OCI-LY7 (cell line): ENCODE measurements at regions not wholly inside any gene's neighbourhood (a gene's known extent, or its start where the extent isn't known, plus 50 kb on each side); places are given as distances from the start of the nearest gene placed in this dataset.

Experiments used
- BruUV-seq: library from RNA; stranded (reverse); fragments of 400-500 nt; replicated peaks from 2 replicates; lab custom pipeline; 2021; lab: Mats Ljungman, UMichigan
- CTCF ChIA-PET: fragments of 300-600 bp; sonication (Branson Sonifier 250); formaldehyde crosslinking; loops from one replicate; lab custom pipeline; 2022; ENCODE audit warnings: antibody characterized with exemption; ENCODE audit not compliant: unreplicated experiment; lab: Charles Lee
- POLR2A ChIA-PET: fragments of 300-600 bp; sonication (Branson Sonifier 250); formaldehyde crosslinking; loops from one replicate; lab custom pipeline; 2022; ENCODE audit warnings: antibody characterized with exemption; lab: Charles Lee
- DNase-seq: peaks from one replicate; pipeline ENCODE4 v3.0.0-alpha.2; 2015; ENCODE audit warnings: low spot score
- H2AFZ ChIP-seq: fragments of 200-600 bp; sonication (generic), shearing (Covaris generic); 2 replicates; pipeline ENCODE4 v1.6.1; 2014; ENCODE audit warnings: mild to moderate bottlenecking, antibody characterized with exemption, low read length, moderate library complexity
- H3K27ac ChIP-seq: fragments of 200-600 bp; sonication (generic); 2 replicates; pipeline ENCODE4 v1.5.1; 2014; ENCODE audit warnings: mixed run types, low read depth, mild to moderate bottlenecking, moderate library complexity, low read length, inconsistent platforms; ENCODE audit not compliant: poor library complexity, severe bottlenecking
- H3K36me3 ChIP-seq: fragments of 200-600 bp; sonication (generic); 2 replicates; pipeline ENCODE4 v1.6.1; 2014; ENCODE audit warnings: mild to moderate bottlenecking, antibody characterized with exemption, low read length, moderate library complexity, mixed read lengths; ENCODE audit not compliant: insufficient read depth
- H3K4me1 ChIP-seq: fragments of 200-600 bp; sonication (generic); 2 replicates; pipeline ENCODE4 v1.5.1; 2014; ENCODE audit warnings: mild to moderate bottlenecking, low read length; ENCODE audit not compliant: insufficient read depth, poor library complexity, severe bottlenecking
- H3K4me2 ChIP-seq: fragments of 200-600 bp; sonication (generic); 2 replicates; pipeline ENCODE4 v1.6.1; 2014; ENCODE audit warnings: mild to moderate bottlenecking, low read length
- H3K4me3 ChIP-seq: fragments of 200-600 bp; sonication (generic); 2 replicates; pipeline ENCODE4 v1.5.1; 2014; ENCODE audit warnings: mild to moderate bottlenecking, low read depth, low read length; ENCODE audit not compliant: poor library complexity, severe bottlenecking
- H3K79me2 ChIP-seq: fragments of 200-600 bp; sonication (generic); 2 replicates; pipeline ENCODE4 v1.6.1; 2016; ENCODE audit warnings: low read depth, mild to moderate bottlenecking, low read length, moderate library complexity, mixed read lengths; ENCODE audit not compliant: insufficient read depth
- H3K9me2 ChIP-seq: fragments of 200-600 bp; sonication (generic); 2 replicates; pipeline ENCODE4 v1.6.1; 2016; ENCODE audit warnings: mild to moderate bottlenecking, low read length, mixed read lengths; ENCODE audit not compliant: insufficient read depth
- H3K9me3 ChIP-seq: fragments of 200-600 bp; sonication (generic); 2 replicates; pipeline ENCODE4 v1.6.1; 2014; ENCODE audit warnings: mild to moderate bottlenecking, mixed run types, low read length, mixed read lengths
- H4K20me1 ChIP-seq: fragments of 200-600 bp; sonication (generic); 2 replicates; pipeline ENCODE4 v1.6.1; 2014; ENCODE audit warnings: mild to moderate bottlenecking, antibody characterized with exemption, low read length, moderate library complexity, mixed read lengths; ENCODE audit not compliant: insufficient read depth
- EZH2phosphoT487 ChIP-seq: fragments of 200-600 bp; sonication (generic); IDR thresholded peaks from 2 replicates; pipeline ENCODE4 v1.6.1; 2018; ENCODE audit warnings: low read depth, borderline replicate concordance, mild to moderate bottlenecking, mixed run types, antibody characterized with exemption, low read length, moderate library complexity, mixed read lengths
- intact Hi-C: fragments of 100-400 bp; cut with micrococcal nuclease; formaldehyde crosslinking; loops from one replicate; pipeline ENCODE4 v1.10.0; 2022; ENCODE audit not compliant: unreplicated experiment
- TF ChIP-seq, protein P1 (sequence below): fragments of 200-600 bp; sonication (generic); conservative IDR thresholded peaks from 2 replicates; pipeline ENCODE4 v1.5.1; 2014; ENCODE audit warnings: mild to moderate bottlenecking, antibody characterized with exemption, low read length, moderate library complexity, mixed read lengths

DNA sequence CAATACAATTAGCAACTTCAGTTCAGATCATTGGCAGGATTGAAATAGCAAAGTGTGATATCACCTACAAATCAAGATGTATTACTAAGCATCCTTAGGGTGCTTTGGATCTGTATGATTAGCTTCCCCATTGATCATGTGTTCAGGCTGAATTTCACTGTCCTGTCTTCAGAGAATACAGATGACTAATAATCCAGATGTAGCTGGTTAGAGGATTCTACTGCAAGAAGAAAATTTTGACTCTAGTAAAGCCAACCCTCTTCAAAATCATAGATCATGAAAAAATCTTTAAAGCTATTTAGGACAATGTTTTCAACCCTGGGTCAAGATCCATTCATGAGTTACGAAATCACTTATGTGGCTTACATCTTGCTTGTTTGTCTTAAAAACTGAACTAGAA, 184.4 kb downstream of the PTGER3 start:
- Histone ChIP-seq H3K4me3 (no peak overlapping the region), H3K27ac (no peak overlapping the region), H2AFZ (no peak overlapping the region), H3K4me1 (no peaks in the 10 kb centered on the region), H3K9me2 (no peaks in the 10 kb centered on the region), H3K36me3 (no peaks in the 10 kb centered on the region), H3K4me2 (no peak overlapping the region), H3K79me2 (no peaks in the 10 kb centered on the region), H3K9me3 (no peaks in the 10 kb centered on the region), H4K20me1 (no peaks in the 10 kb centered on the region)
- intact Hi-C loops = no loop called here
- POLR2A ChIA-PET = interaction anchor here (0.7 to 1.9 kb wide), 2 partner anchors 10 to 107 kb away, joined by 3 to 5 read pairs; no protein-coding TSS in a partner anchor
- DNase-seq = no peak
- CTCF ChIA-PET = no interaction called here
- no TSS peak for BruUV-seq
- TF ChIP-seq EZH2phosphoT487 = no peak
- TF ChIP-seq, protein P1, sequence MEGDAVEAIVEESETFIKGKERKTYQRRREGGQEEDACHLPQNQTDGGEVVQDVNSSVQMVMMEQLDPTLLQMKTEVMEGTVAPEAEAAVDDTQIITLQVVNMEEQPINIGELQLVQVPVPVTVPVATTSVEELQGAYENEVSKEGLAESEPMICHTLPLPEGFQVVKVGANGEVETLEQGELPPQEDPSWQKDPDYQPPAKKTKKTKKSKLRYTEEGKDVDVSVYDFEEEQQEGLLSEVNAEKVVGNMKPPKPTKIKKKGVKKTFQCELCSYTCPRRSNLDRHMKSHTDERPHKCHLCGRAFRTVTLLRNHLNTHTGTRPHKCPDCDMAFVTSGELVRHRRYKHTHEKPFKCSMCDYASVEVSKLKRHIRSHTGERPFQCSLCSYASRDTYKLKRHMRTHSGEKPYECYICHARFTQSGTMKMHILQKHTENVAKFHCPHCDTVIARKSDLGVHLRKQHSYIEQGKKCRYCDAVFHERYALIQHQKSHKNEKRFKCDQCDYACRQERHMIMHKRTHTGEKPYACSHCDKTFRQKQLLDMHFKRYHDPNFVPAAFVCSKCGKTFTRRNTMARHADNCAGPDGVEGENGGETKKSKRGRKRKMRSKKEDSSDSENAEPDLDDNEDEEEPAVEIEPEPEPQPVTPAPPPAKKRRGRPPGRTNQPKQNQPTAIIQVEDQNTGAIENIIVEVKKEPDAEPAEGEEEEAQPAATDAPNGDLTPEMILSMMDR = no peak

DNA sequence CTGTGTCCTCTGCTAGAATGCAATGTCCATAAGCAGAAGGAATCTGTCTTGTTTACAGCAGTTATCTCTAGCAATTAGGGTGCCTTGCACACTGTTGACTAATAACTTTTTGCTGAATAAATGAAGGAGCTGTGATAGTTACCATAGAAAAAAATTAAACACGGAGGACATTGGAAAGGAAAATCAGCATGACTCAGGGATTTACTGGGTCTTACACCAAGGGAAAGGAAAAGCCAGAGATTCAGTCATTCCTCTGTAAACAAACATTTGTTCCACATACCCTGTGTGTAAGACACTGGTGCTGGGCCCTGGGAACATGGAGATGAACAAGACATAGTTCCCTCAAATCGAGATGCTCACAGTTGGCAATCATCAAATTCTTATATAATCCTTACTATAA, 183.3 kb downstream of the PTGER3 start:
- Histone ChIP-seq H3K4me2 (no peak overlapping the region), H3K9me2 (no peaks in the 10 kb centered on the region), H3K79me2 (no peaks in the 10 kb centered on the region), H3K27ac (no peak overlapping the region), H4K20me1 (no peaks in the 10 kb centered on the region), H3K9me3 (no peaks in the 10 kb centered on the region), H3K36me3 (no peaks in the 10 kb centered on the region), H2AFZ (no peak overlapping the region), H3K4me3 (no peak overlapping the region), H3K4me1 (no peaks in the 10 kb centered on the region)
- no TSS peak for BruUV-seq
- TF ChIP-seq, protein P1 = no peak
- TF ChIP-seq EZH2phosphoT487 = no peak
- intact Hi-C loops = no loop called here
- DNase-seq = no peak
- POLR2A ChIA-PET = interaction anchor here (0.5 to 0.7 kb wide), 2 partner anchors 920 to 921 kb away, joined by 3 to 4 read pairs; no protein-coding TSS in a partner anchor
- CTCF ChIA-PET = no interaction called here

DNA sequence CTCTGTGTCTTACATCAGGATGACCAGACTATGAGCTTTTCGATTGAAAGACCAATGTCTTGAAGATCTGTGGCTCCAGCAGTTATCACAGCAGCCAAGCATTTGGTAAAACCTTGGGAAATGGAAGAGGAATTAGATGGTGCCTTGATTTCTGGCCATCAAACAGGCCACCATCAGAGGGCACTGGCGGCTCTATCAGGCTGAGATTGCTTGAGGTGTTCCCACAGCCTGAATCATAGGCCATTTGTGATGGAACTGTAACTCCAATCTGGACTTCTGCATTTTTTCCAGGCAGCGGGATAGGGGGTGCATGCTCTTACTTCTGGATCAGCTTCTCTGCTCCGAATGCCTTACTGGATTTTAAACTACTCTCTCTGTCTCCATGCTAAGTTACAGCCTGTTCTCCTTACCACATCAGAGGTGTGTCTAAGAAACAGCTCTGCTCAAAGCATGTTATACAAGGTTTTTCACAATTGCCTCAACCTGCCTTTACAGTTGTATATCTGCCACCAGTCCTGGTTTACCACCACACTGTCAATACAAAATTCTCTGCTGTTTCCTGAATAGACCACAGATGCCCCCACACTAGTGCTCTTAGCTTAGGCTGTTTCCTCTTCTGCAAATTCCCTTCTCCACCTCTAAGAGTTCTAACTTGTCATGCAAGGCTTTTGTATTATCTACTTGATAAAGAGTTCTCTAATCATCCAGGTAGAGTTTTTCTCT, 180.9 kb downstream of the PTGER3 start:
- Histone ChIP-seq H3K4me1 (no peaks in the 10 kb centered on the region), H3K4me3 (no peak overlapping the region), H3K4me2 (no peak overlapping the region), H3K79me2 (no peaks in the 10 kb centered on the region), H3K9me3 (no peaks in the 10 kb centered on the region), H4K20me1 (no peaks in the 10 kb centered on the region), H3K36me3 (no peaks in the 10 kb centered on the region), H3K27ac (no peak overlapping the region), H3K9me2 (no peaks in the 10 kb centered on the region), H2AFZ (no peak overlapping the region)
- TF ChIP-seq, protein P1 = 0 out of 2 replicates have a peak, but pooled peaks have one; percentile 16
- no peak for TF ChIP-seq EZH2phosphoT487
- BruUV-seq = no TSS peak
- intact Hi-C loops = no loop called here
- DNase-seq = no peak
- ChIA-PET CTCF (no interaction called here), POLR2A (no interaction called here)
